Endothelial cell (in vitro differentiated cells): ENCODE measurements at regions not wholly inside any gene's neighbourhood (a gene's known extent, or its start where the extent isn't known, plus 50 kb on each side); places are given as distances from the start of the nearest gene placed in this dataset.

Experiments
- DNase-seq: peaks from one replicate; pipeline ENCODE4 v3.0.0; 2021; ENCODE audit warnings: low spot score
- H3K27ac Mint-ChIP-seq: one replicate; pipeline ENCODE4 v1.8.0; 2021; ENCODE audit warnings: mixed read lengths, inconsistent platforms; ENCODE audit not compliant: unreplicated experiment
- H3K27me3 Mint-ChIP-seq: one replicate; pipeline ENCODE4 v1.8.0; 2021; ENCODE audit warnings: mild to moderate bottlenecking, moderate library complexity, mixed read lengths, inconsistent platforms; ENCODE audit not compliant: unreplicated experiment
- H3K36me3 Mint-ChIP-seq: one replicate; pipeline ENCODE4 v1.8.0; 2021; ENCODE audit warnings: mild to moderate bottlenecking, low read depth, mixed read lengths, inconsistent platforms; ENCODE audit not compliant: unreplicated experiment
- H3K4me1 Mint-ChIP-seq: one replicate; pipeline ENCODE4 v1.8.0; 2021; ENCODE audit warnings: mild to moderate bottlenecking, mixed read lengths, inconsistent platforms; ENCODE audit not compliant: unreplicated experiment
- H3K4me3 Mint-ChIP-seq: one replicate; pipeline ENCODE4 v1.8.0; 2021; ENCODE audit warnings: mild to moderate bottlenecking, mixed read lengths, inconsistent platforms; ENCODE audit not compliant: unreplicated experiment
- H3K9me3 Mint-ChIP-seq: one replicate; pipeline ENCODE4 v1.8.0; 2021; ENCODE audit warnings: mixed read lengths, inconsistent platforms; ENCODE audit not compliant: unreplicated experiment
- CTCF ChIP-seq: fragments of 200-600 bp; sonication (generic); IDR thresholded peaks from one replicate; pipeline ENCODE4 v1.5.0; 2021; ENCODE audit warnings: antibody characterized with exemption; ENCODE audit not compliant: unreplicated experiment

- no peak overlapping the region for H3K4me3 Mint-ChIP-seq
- H3K4me1 Mint-ChIP-seq: peaks cover 2% of the 10 kb centered on the region
- H3K27me3 Mint-ChIP-seq: peaks cover 2% of the 10 kb centered on the region
- H3K9me3 Mint-ChIP-seq: no peaks in the 10 kb centered on the region
- no peak for TF ChIP-seq CTCF
- no peak overlapping the region for H3K27ac Mint-ChIP-seq
- H3K36me3 Mint-ChIP-seq: no peaks in the 10 kb centered on the region
- DNase-seq: no peak
Observed at GRCh38 chr6:78089531-78089930, 436.7 kb downstream of the MEI4 start.

GRCh38 chr6:78093906-78094305, 441.1 kb downstream of the MEI4 start:
- TF ChIP-seq CTCF: no peak
- no peaks in the 10 kb centered on the region for H3K36me3 Mint-ChIP-seq
- DNase-seq: no peak
- no peaks in the 10 kb centered on the region for H3K9me3 Mint-ChIP-seq
- H3K27ac Mint-ChIP-seq: no peak overlapping the region
- peaks cover 2% of the 10 kb centered on the region for H3K27me3 Mint-ChIP-seq
- H3K4me3 Mint-ChIP-seq: no peak overlapping the region
- no peaks in the 10 kb centered on the region for H3K4me1 Mint-ChIP-seq

- H3K9me3 Mint-ChIP-seq: no peaks in the 10 kb centered on the region
Observed at GRCh38 chr6:78101387-78101786, 448.5 kb downstream of the MEI4 start.

GRCh38 chr6:78110641-78111040, 457.8 kb downstream of the MEI4 start:
- Mint-ChIP-seq H3K9me3 (no peaks in the 10 kb centered on the region), H3K27ac (no peak overlapping the region), H3K36me3 (no peaks in the 10 kb centered on the region), H3K27me3 (peaks cover 2% of the 10 kb centered on the region), H3K4me1 (no peaks in the 10 kb centered on the region), H3K4me3 (no peak overlapping the region)
- DNase-seq: no peak
- no peak for TF ChIP-seq CTCF

More at GRCh38 chr6:78101387-78101786, 448.5 kb downstream of the MEI4 start:
- H3K4me3 Mint-ChIP-seq: no peak overlapping the region
- no peaks in the 10 kb centered on the region for H3K4me1 Mint-ChIP-seq
- no peak for TF ChIP-seq CTCF
- no peaks in the 10 kb centered on the region for H3K36me3 Mint-ChIP-seq
- H3K27ac Mint-ChIP-seq: no peak overlapping the region
- H3K27me3 Mint-ChIP-seq: no peaks in the 10 kb centered on the region
- DNase-seq: no peak

GRCh38 chr6:78117966-78118365, 465.1 kb downstream of the MEI4 start:
- no peak overlapping the region for H3K27ac Mint-ChIP-seq
- DNase-seq: no peak
- TF ChIP-seq CTCF: no peak
- no peaks in the 10 kb centered on the region for H3K4me1 Mint-ChIP-seq
- H3K36me3 Mint-ChIP-seq: no peaks in the 10 kb centered on the region
- no peaks in the 10 kb centered on the region for H3K9me3 Mint-ChIP-seq
- H3K27me3 Mint-ChIP-seq: no peaks in the 10 kb centered on the region
- no peak overlapping the region for H3K4me3 Mint-ChIP-seq
